Gastrocnemius medialis (tissue), 4 donors: ENCODE measurements at regions not wholly inside any gene's neighbourhood (a gene's known extent, or its start where the extent isn't known, plus 50 kb on each side); places are given as distances from the start of the nearest gene placed in this dataset.

ENCODE experiments used
- ATAC-seq, 2 donors: fragments of 150-250 bp; one replicate each; pipeline ENCODE4 v1.9.1; 2016
- DNase-seq, 2 donors: peaks; one replicate each; pipeline ENCODE4 v3.0.0-alpha.2; 2019
- H3K27ac ChIP-seq, 4 donors: fragments of 200-600 bp; sonication (generic); 1 replicate in 1 of 4; 2 replicates in 3 of 4; pipeline ENCODE4 v1.5.1; 2016 to 2018; ENCODE audit warnings: mild to moderate bottlenecking in 2 of 4, moderate library complexity in 1 of 4
- H3K27me3 ChIP-seq, 3 donors: fragments of 200-600 bp; sonication (generic) in 2 of 3; 1 replicate in 1 of 3; 2 replicates in 2 of 3; pipeline versions ENCODE4 v1.5.1 to v1.6.0; 2016 to 2019; ENCODE audit warnings: mild to moderate bottlenecking in 1 of 3, moderate library complexity in 1 of 3
- H3K36me3 ChIP-seq, 2 donors: fragments of 200-600 bp; sonication (generic) in 1 of 2; one replicate each; pipeline ENCODE4 v1.5.1; 2017 to 2018
- H3K4me1 ChIP-seq, 2 donors: fragments of 200-600 bp; sonication (generic) in 1 of 2; one replicate each; pipeline ENCODE4 v1.5.1; 2016 to 2017; ENCODE audit warnings: mild to moderate bottlenecking in 2 of 2
- H3K4me3 ChIP-seq, 4 donors: fragments of 200-600 bp; sonication (generic) in 3 of 4; 1 replicate in 1 of 4; 2 replicates in 3 of 4; pipeline ENCODE4 v1.5.1; 2016 to 2019; ENCODE audit warnings: mild to moderate bottlenecking in 2 of 4
- H3K9me3 ChIP-seq, 3 donors: fragments of 200-600 bp; sonication (generic) in 2 of 3; 1 replicate in 1 of 3; 2 replicates in 2 of 3; pipeline ENCODE4 v1.5.1; 2016 to 2019
- CTCF ChIP-seq, 5 experiments: fragments of 450-650 bp in 3 of 5; fragments of 200-600 bp in 2 of 5; sonication (generic) in 2 of 5; IDR thresholded peaks in 4 of 5; conservative IDR thresholded peaks in 1 of 5; 1 replicate in 4 of 5; 2 replicates in 1 of 5; pipeline ENCODE4 v1.5.1; 2016 to 2019; ENCODE audit warnings: antibody characterized with exemption in 5 of 5, mild to moderate bottlenecking in 3 of 5, moderate library complexity in 3 of 5
- POLR2A ChIP-seq, 2 donors: fragments of 450-650 bp; IDR thresholded peaks; one replicate each; pipeline ENCODE4 v1.6.1; 2017; ENCODE audit warnings: antibody characterized with exemption in 2 of 2, mild to moderate bottlenecking in 2 of 2, moderate library complexity in 2 of 2
- in situ Hi-C, 4 donors: fragments of 200-750 bp; cut with MboI; loops; one replicate each; pipeline versions ENCODE4 v1.15.0 to v1.8.0; 2017; ENCODE audit warnings: low sequenced_read_pairs in 4 of 4
- intact Hi-C: fragments of 100-400 bp; cut with DNase I; formaldehyde crosslinking; loops from one replicate; pipeline ENCODE4 v1.15.1; 2023; ENCODE audit warnings: low total_unique reads

- no peaks in the 10 kb centered on the region for H3K36me3 ChIP-seq
- no peak overlapping the region for H3K27ac ChIP-seq
- no peak overlapping the region for H3K4me3 ChIP-seq
- H3K4me1 ChIP-seq: no peaks in the 10 kb centered on the region
- ATAC-seq (no peak), DNase-seq (no peak)
- in situ Hi-C loops: no loop called here
- intact Hi-C loops: no loop called here
- no peaks in the 10 kb centered on the region for H3K27me3 ChIP-seq
- no peaks in the 10 kb centered on the region for H3K9me3 ChIP-seq
- TF ChIP-seq POLR2A (IDR thresholded peaks at IDR 0.05) (no peak), CTCF (IDR thresholded peaks at IDR 0.05 in 4 of 5, conservative IDR thresholded peaks at IDR 0.05 in 1 of 5) (no peak)
These were observed 140.7 kb upstream of the STXBP5 start for GRCh38 chr6:147063469-147064031.

GRCh38 chr6:147065786-147066185 lies 138.4 kb upstream of the STXBP5 start:
- no peak for TF ChIP-seq POLR2A (IDR thresholded peaks at IDR 0.05)
- no peak for TF ChIP-seq CTCF (IDR thresholded peaks at IDR 0.05 in 4 of 5, conservative IDR thresholded peaks at IDR 0.05 in 1 of 5)
- Histone ChIP-seq H3K36me3 (no peaks in the 10 kb centered on the region), H3K27ac (no peak overlapping the region), H3K27me3 (no peaks in the 10 kb centered on the region), H3K4me1 (no peaks in the 10 kb centered on the region), H3K4me3 (no peak overlapping the region), H3K9me3 (no peaks in the 10 kb centered on the region)
- no peak for DNase-seq
- intact Hi-C loops: no loop called here
- in situ Hi-C loops: no loop called here
- no peak for ATAC-seq

GRCh38 chr6:147067184-147067583 lies 137.0 kb upstream of the STXBP5 start:
- Histone ChIP-seq H3K4me3 (no peak overlapping the region), H3K27me3 (no peaks in the 10 kb centered on the region), H3K27ac (no peak overlapping the region), H3K9me3 (no peaks in the 10 kb centered on the region), H3K36me3 (no peaks in the 10 kb centered on the region), H3K4me1 (no peaks in the 10 kb centered on the region)
- ATAC-seq (no peak), DNase-seq (no peak)
- in situ Hi-C loops (no loop called here), intact Hi-C loops (no loop called here)
- TF ChIP-seq CTCF (IDR thresholded peaks at IDR 0.05 in 4 of 5, conservative IDR thresholded peaks at IDR 0.05 in 1 of 5): no peak
- no peak for TF ChIP-seq POLR2A (IDR thresholded peaks at IDR 0.05)

DNA sequence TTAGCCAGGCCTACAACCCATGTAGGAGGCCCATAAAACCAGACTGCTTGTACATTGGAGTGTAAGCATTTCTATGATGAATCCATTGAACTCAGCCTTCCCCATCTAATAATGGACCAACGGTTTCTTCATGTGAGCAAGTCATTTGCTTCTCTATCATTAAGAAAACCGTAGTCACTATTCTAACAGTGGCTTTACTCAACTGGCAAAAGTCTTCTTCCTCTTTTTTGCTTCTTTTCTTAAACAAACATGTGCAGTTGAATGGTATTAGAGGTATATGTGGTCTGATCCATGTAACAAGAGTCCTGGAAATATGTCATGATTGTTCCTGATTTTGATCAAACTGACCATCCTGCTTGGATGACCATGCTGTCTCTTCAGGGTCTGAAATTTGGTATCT lies 132.4 kb upstream of the STXBP5 start:
- Histone ChIP-seq H3K9me3 (no peaks in the 10 kb centered on the region), H3K4me3 (no peak overlapping the region), H3K36me3 (no peaks in the 10 kb centered on the region), H3K27ac (no peak overlapping the region), H3K27me3 (no peaks in the 10 kb centered on the region), H3K4me1 (no peaks in the 10 kb centered on the region)
- intact Hi-C loops: no loop called here
- TF ChIP-seq CTCF (IDR thresholded peaks at IDR 0.05 in 4 of 5, conservative IDR thresholded peaks at IDR 0.05 in 1 of 5) (no peak), POLR2A (IDR thresholded peaks at IDR 0.05) (no peak)
- DNase-seq (no peak), ATAC-seq (no peak)
- in situ Hi-C loops: no loop called here

GRCh38 chr6:147075381-147075780 lies 128.8 kb upstream of the STXBP5 start:
- ATAC-seq: no peak
- TF ChIP-seq CTCF (IDR thresholded peaks at IDR 0.05 in 4 of 5, conservative IDR thresholded peaks at IDR 0.05 in 1 of 5): no peak
- no peak for TF ChIP-seq POLR2A (IDR thresholded peaks at IDR 0.05)
- intact Hi-C loops (no loop called here), in situ Hi-C loops (no loop called here)
- no peak overlapping the region for H3K4me3 ChIP-seq
- no peaks in the 10 kb centered on the region for H3K27me3 ChIP-seq
- no peak overlapping the region for H3K27ac ChIP-seq
- no peaks in the 10 kb centered on the region for H3K36me3 ChIP-seq
- no peaks in the 10 kb centered on the region for H3K9me3 ChIP-seq
- DNase-seq: no peak
- H3K4me1 ChIP-seq: no peaks in the 10 kb centered on the region
